Spleen (tissue), 7 donors: ENCODE measurements at regions not wholly inside any gene's neighbourhood (a gene's known extent, or its start where the extent isn't known, plus 50 kb on each side); places are given as distances from the start of the nearest gene placed in this dataset.

Experiments
- POLR2A ChIP-seq, 3 donors: fragments of 450-650 bp; IDR thresholded peaks; one replicate each; pipeline ENCODE4 v1.5.1; 2017; ENCODE audit warnings: antibody characterized with exemption in 3 of 3, mild to moderate bottlenecking in 1 of 3
- TF ChIP-seq, protein P1 (sequence below), 11 experiments: fragments of 200-600 bp in 7 of 11; fragments of 450-650 bp in 4 of 11; sonication (generic) in 4 of 11; IDR thresholded peaks in 8 of 11; conservative IDR thresholded peaks in 3 of 11; 1 replicate in 7 of 11; 2 replicates in 4 of 11; pipeline versions ENCODE4 v1.4.0 to v1.8.0; 2016 to 2021; ENCODE audit warnings: antibody characterized with exemption in 11 of 11, inconsistent platforms in 4 of 11, mild to moderate bottlenecking in 1 of 11
- donor health status: DM: no; HTN: no; CAD: no; lungs with moderate emphysema.
- donor health status: DM: no; HTN: no; CAD: no.
- donor health status: DM: no; HTN: no; CAD: no.

DNA sequence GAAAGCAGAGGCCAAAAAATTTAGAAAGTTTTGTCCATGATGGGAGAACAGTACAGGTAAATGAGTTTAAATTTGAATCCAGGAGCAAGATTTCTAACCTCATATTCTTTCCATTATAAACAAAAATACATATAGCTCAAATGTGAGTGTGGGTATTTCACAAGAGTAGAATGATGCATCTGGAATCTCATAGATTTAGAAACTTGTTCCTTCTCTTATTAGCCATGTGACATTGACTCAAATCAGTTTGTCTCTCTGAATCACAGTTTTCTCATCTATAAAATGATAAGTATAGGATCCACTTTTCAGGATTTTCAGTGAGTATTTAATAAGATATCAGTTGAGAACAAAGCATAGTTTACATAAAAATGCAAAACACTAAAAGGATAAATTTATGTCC, 436.3 kb upstream of the PAPPA start:
- TF ChIP-seq, protein P1, sequence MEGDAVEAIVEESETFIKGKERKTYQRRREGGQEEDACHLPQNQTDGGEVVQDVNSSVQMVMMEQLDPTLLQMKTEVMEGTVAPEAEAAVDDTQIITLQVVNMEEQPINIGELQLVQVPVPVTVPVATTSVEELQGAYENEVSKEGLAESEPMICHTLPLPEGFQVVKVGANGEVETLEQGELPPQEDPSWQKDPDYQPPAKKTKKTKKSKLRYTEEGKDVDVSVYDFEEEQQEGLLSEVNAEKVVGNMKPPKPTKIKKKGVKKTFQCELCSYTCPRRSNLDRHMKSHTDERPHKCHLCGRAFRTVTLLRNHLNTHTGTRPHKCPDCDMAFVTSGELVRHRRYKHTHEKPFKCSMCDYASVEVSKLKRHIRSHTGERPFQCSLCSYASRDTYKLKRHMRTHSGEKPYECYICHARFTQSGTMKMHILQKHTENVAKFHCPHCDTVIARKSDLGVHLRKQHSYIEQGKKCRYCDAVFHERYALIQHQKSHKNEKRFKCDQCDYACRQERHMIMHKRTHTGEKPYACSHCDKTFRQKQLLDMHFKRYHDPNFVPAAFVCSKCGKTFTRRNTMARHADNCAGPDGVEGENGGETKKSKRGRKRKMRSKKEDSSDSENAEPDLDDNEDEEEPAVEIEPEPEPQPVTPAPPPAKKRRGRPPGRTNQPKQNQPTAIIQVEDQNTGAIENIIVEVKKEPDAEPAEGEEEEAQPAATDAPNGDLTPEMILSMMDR (IDR thresholded peaks at IDR 0.05 in 8 of 11, conservative IDR thresholded peaks at IDR 0.05 in 3 of 11) = no peak
- no peak for TF ChIP-seq POLR2A (IDR thresholded peaks at IDR 0.05)
